A673 (cell line): ENCODE measurements at regions not wholly inside any gene's neighbourhood (a gene's known extent, or its start where the extent isn't known, plus 50 kb on each side); places are given as distances from the start of the nearest gene placed in this dataset.

ENCODE experiments used
- BruUV-seq: library from RNA; stranded (reverse); fragments of 400-500 nt; replicated peaks from 2 replicates; lab custom pipeline; 2021; lab: Mats Ljungman, UMichigan
- CTCF ChIA-PET: fragments of 300-600 bp; sonication (Branson Sonifier 250); formaldehyde crosslinking; loops from one replicate; lab custom pipeline; 2022; ENCODE audit warnings: antibody characterized with exemption; lab: Charles Lee
- POLR2A ChIA-PET: fragments of 300-600 bp; sonication (Branson Sonifier 250); formaldehyde crosslinking; loops from one replicate; lab custom pipeline; 2022; ENCODE audit warnings: antibody characterized with exemption; ENCODE audit not compliant: low non-redundant PET; lab: Charles Lee
- DNase-seq: peaks from one replicate; pipeline ENCODE4 v3.0.0-alpha.2; 2015; ENCODE audit warnings: low spot score
- H3K27ac ChIP-seq: fragments of 200-600 bp; sonication (generic); 2 replicates; pipeline ENCODE4 v1.5.1; 2016; ENCODE audit warnings: mixed run types, low read depth, mild to moderate bottlenecking, mixed read lengths, antibody characterized with exemption, low read length; ENCODE audit not compliant: poor library complexity, severe bottlenecking
- H3K27me3 ChIP-seq: fragments of 200-600 bp; sonication (generic); replicated peaks from 2 replicates; pipeline ENCODE4 v1.6.1; 2017; ENCODE audit warnings: mixed run types, low read depth, mild to moderate bottlenecking, mixed read lengths, antibody characterized with exemption, low read length; ENCODE audit not compliant: insufficient read depth, poor library complexity
- H3K36me3 ChIP-seq: fragments of 200-600 bp; sonication (generic); 2 replicates; pipeline ENCODE4 v1.6.1; 2016; ENCODE audit warnings: mixed run types, mild to moderate bottlenecking, mixed read lengths, antibody characterized with exemption, low read length; ENCODE audit not compliant: insufficient read depth, poor library complexity, severe bottlenecking
- H3K4me1 ChIP-seq: fragments of 200-600 bp; sonication (generic); 2 replicates; pipeline ENCODE4 v1.6.1; 2017; ENCODE audit warnings: mixed run types, mild to moderate bottlenecking, mixed read lengths, antibody characterized with exemption, low read length; ENCODE audit not compliant: insufficient read depth, poor library complexity, severe bottlenecking
- H3K4me3 ChIP-seq: fragments of 200-600 bp; sonication (generic); 2 replicates; pipeline ENCODE4 v1.5.1; 2016; ENCODE audit warnings: low read depth, mixed run types, mild to moderate bottlenecking, mixed read lengths, low read length; ENCODE audit not compliant: poor library complexity, severe bottlenecking
- H3K9me3 ChIP-seq: fragments of 200-600 bp; sonication (generic); 2 replicates; pipeline ENCODE4 v1.6.1; 2016; ENCODE audit warnings: mixed run types, low read depth, mild to moderate bottlenecking, mixed read lengths, antibody characterized with exemption, low read length; ENCODE audit not compliant: poor library complexity, severe bottlenecking
- EZH2 ChIP-seq: fragments of 200-600 bp; sonication (generic); IDR thresholded peaks from 2 replicates; pipeline ENCODE4 v1.6.1; 2017; ENCODE audit warnings: borderline replicate concordance, low read depth, mild to moderate bottlenecking, mixed read lengths, antibody characterized with exemption, low read length; ENCODE audit not compliant: poor library complexity, severe bottlenecking
- intact Hi-C: fragments of 100-400 bp; cut with micrococcal nuclease; formaldehyde crosslinking; loops from one replicate; pipeline ENCODE4 v1.10.0; 2022; ENCODE audit not compliant: unreplicated experiment
- TF ChIP-seq, protein P1 (sequence below): fragments of 300-800, 200-600 bp; sonication (generic); conservative IDR thresholded peaks from 2 replicates; pipeline ENCODE4 v1.5.1; 2017; ENCODE audit warnings: low read depth, mild to moderate bottlenecking, antibody characterized with exemption, low read length, moderate library complexity, mixed read lengths

DNA sequence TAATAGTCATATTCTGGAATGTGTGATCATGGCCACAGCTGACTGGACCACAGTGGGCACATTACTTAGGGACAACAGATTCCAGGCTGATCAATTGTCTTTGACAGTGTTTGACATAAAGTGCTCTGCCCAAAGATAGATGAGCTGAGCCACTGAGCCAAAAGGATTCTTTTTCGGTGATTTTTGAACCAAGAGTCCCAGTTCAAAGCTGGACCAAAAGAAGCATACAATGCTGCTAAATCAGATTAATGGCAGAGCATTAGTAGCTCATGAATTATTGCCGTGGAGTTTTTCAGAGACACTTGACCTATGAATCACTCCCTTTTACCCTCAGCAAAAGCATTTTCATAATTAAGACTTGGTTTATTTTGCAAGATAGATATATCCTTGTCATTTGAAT, 160.6 kb downstream of the IZUMO3 start:
- TF ChIP-seq, protein P1, sequence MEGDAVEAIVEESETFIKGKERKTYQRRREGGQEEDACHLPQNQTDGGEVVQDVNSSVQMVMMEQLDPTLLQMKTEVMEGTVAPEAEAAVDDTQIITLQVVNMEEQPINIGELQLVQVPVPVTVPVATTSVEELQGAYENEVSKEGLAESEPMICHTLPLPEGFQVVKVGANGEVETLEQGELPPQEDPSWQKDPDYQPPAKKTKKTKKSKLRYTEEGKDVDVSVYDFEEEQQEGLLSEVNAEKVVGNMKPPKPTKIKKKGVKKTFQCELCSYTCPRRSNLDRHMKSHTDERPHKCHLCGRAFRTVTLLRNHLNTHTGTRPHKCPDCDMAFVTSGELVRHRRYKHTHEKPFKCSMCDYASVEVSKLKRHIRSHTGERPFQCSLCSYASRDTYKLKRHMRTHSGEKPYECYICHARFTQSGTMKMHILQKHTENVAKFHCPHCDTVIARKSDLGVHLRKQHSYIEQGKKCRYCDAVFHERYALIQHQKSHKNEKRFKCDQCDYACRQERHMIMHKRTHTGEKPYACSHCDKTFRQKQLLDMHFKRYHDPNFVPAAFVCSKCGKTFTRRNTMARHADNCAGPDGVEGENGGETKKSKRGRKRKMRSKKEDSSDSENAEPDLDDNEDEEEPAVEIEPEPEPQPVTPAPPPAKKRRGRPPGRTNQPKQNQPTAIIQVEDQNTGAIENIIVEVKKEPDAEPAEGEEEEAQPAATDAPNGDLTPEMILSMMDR = no peak
- TF ChIP-seq EZH2 = no peak
- BruUV-seq = no TSS peak
- no peaks in the 10 kb centered on the region for H3K4me1 ChIP-seq
- no peaks in the 10 kb centered on the region for H3K9me3 ChIP-seq
- no peak for DNase-seq
- no peak overlapping the region for H3K4me3 ChIP-seq
- CTCF ChIA-PET = no interaction called here
- H3K27me3 ChIP-seq = no peaks in the 10 kb centered on the region
- POLR2A ChIA-PET = no interaction called here
- H3K27ac ChIP-seq = no peak overlapping the region
- intact Hi-C loops = no loop called here
- H3K36me3 ChIP-seq = no peaks in the 10 kb centered on the region

DNA sequence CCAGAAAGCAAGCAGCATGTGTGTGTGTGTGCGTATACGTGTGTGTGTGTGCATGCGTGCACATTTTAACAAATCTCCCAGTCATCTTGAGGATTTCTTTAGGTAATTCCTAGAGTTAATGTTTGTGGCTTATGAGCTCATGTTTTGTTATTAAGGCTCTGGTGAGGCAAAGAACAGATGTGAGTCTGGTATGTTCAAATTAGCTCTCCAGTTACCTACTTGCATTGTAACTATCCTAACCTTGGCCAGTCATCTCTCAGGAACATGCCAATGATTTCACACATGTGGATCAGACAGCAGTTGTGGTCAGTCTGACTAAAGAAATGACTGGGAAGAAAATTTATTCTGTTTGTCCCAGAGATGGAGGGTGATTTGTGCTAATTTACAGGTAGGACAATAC, 163.1 kb downstream of the IZUMO3 start:
- TF ChIP-seq, protein P1 = no peak
- no peak for TF ChIP-seq EZH2
- Histone ChIP-seq H3K4me1 (no peaks in the 10 kb centered on the region), H3K27ac (no peak overlapping the region), H3K36me3 (no peaks in the 10 kb centered on the region), H3K4me3 (no peak overlapping the region), H3K9me3 (no peaks in the 10 kb centered on the region), H3K27me3 (no peaks in the 10 kb centered on the region)
- intact Hi-C loops = no loop called here
- ChIA-PET CTCF (no interaction called here), POLR2A (no interaction called here)
- BruUV-seq = no TSS peak
- no peak for DNase-seq

DNA sequence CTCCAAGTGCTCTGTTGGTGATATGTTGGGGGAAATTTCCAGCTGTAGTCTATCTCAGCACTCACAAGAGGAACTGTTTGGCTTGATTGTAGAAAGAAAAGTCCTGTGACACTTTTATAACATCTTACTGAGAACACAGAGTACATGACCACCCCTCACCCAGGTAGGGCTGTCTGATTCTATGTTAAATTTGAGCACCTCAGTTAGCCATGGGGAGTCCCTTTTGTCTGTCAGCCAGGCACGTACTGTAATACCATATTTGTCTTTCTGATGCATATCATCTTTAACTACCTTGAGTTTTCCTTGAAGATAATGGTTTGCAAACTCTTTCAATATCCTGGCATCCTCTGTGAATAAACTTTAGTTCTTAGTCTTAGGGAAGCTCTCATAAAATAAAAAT, 164.5 kb downstream of the IZUMO3 start:
- H3K4me3 ChIP-seq = no peak overlapping the region
- no peak for DNase-seq
- no TSS peak for BruUV-seq
- ChIA-PET POLR2A (no interaction called here), CTCF (no interaction called here)
- H3K27ac ChIP-seq = no peak overlapping the region
- H3K4me1 ChIP-seq = no peaks in the 10 kb centered on the region
- H3K36me3 ChIP-seq = no peaks in the 10 kb centered on the region
- no peaks in the 10 kb centered on the region for H3K27me3 ChIP-seq
- no peaks in the 10 kb centered on the region for H3K9me3 ChIP-seq
- intact Hi-C loops = no loop called here
- no peak for TF ChIP-seq EZH2
- TF ChIP-seq, protein P1 = no peak
